ENCODE measurements at regions not wholly inside any gene's neighbourhood (a gene's known extent, or its start where the extent isn't known, plus 50 kb on each side); places are given as distances from the start of the nearest gene placed in this dataset.

- TF ChIP-seq, protein P1, sequence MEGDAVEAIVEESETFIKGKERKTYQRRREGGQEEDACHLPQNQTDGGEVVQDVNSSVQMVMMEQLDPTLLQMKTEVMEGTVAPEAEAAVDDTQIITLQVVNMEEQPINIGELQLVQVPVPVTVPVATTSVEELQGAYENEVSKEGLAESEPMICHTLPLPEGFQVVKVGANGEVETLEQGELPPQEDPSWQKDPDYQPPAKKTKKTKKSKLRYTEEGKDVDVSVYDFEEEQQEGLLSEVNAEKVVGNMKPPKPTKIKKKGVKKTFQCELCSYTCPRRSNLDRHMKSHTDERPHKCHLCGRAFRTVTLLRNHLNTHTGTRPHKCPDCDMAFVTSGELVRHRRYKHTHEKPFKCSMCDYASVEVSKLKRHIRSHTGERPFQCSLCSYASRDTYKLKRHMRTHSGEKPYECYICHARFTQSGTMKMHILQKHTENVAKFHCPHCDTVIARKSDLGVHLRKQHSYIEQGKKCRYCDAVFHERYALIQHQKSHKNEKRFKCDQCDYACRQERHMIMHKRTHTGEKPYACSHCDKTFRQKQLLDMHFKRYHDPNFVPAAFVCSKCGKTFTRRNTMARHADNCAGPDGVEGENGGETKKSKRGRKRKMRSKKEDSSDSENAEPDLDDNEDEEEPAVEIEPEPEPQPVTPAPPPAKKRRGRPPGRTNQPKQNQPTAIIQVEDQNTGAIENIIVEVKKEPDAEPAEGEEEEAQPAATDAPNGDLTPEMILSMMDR (conservative IDR thresholded peaks at IDR 0.05): no peak
- Mint-ChIP-seq H3K36me3 (ENCODE audit: low read depth) (no peaks in the 10 kb centered on the region), H3K27ac (ENCODE audit: unreplicated experiment) (no peak overlapping the region), H3K4me3 (no peak overlapping the region), H3K9me3 (peaks cover 2% of the 10 kb centered on the region), H3K4me1 (no peaks in the 10 kb centered on the region), H3K27me3 (ENCODE audit: low read depth) (no peaks in the 10 kb centered on the region)
- DNase-seq (ENCODE audit: low read depth, low spot score): no peak
These were observed 233.5 kb downstream of the MRPS30 start for GRCh38 chr5:45042283-45042682.

DNA sequence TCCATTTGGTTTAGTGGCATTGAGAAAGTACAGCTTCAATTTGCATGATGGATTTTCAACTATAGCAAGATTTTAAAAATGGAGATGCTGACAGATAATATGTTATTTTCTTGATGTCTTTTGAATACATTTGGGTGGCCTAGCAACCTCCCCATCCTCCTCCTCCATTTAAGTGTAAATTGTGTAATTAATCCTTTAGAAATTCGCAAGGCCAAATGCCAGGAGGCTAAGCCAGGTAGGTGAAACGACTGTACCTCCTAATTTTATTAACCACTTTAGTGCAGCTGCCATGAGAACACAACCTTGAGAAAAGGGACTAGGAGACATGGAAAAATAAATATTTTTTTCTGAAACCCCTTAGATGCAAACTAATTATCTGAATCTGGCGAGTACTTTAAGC, 248.8 kb downstream of the MRPS30 start:
- no peaks in the 10 kb centered on the region for H3K36me3 Mint-ChIP-seq (ENCODE audit: low read depth)
- H3K27me3 Mint-ChIP-seq (ENCODE audit: low read depth): no peaks in the 10 kb centered on the region
- no peak overlapping the region for H3K27ac Mint-ChIP-seq (ENCODE audit: unreplicated experiment)
- H3K9me3 Mint-ChIP-seq: no peaks in the 10 kb centered on the region
- H3K4me3 Mint-ChIP-seq: no peak overlapping the region
- no peaks in the 10 kb centered on the region for H3K4me1 Mint-ChIP-seq
- no peak for DNase-seq (ENCODE audit: low read depth, low spot score)
- TF ChIP-seq, protein P1 (conservative IDR thresholded peaks at IDR 0.05): no peak

DNA sequence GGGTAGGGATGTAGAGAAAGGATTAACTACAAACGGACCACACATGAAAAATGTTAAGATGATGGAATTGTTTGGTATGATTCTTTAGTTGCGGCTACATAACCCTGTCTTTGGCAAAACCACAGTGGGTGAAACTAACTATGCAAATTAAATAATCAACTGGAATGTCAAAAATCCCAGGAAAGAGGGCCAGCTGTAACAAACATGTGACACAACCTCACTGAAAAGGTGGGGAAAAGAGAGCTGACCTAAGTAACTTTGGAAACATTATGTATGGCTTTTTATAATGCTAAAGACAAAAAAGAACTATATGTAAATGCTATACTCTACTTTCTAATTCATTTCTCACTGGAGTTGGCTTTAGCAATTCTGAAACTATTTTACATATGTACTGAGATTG, 252.0 kb downstream of the MRPS30 start:
- Mint-ChIP-seq H3K27me3 (ENCODE audit: low read depth) (no peaks in the 10 kb centered on the region), H3K4me1 (no peaks in the 10 kb centered on the region), H3K36me3 (ENCODE audit: low read depth) (no peaks in the 10 kb centered on the region), H3K27ac (ENCODE audit: unreplicated experiment) (no peak overlapping the region), H3K4me3 (no peak overlapping the region), H3K9me3 (no peaks in the 10 kb centered on the region)
- no peak for DNase-seq (ENCODE audit: low read depth, low spot score)
- TF ChIP-seq, protein P1 (conservative IDR thresholded peaks at IDR 0.05): no peak

- H3K4me3 Mint-ChIP-seq: no peak overlapping the region
- no peaks in the 10 kb centered on the region for H3K4me1 Mint-ChIP-seq
- H3K27me3 Mint-ChIP-seq (ENCODE audit: low read depth): no peaks in the 10 kb centered on the region
- H3K27ac Mint-ChIP-seq (ENCODE audit: unreplicated experiment): no peak overlapping the region
- no peaks in the 10 kb centered on the region for H3K36me3 Mint-ChIP-seq (ENCODE audit: low read depth)
- DNase-seq (ENCODE audit: low read depth, low spot score): no peak
- H3K9me3 Mint-ChIP-seq: no peaks in the 10 kb centered on the region
- TF ChIP-seq, protein P1 (conservative IDR thresholded peaks at IDR 0.05): no peak
These were observed 253.3 kb downstream of the MRPS30 start for GRCh38 chr5:45062044-45062443.

- no peaks in the 10 kb centered on the region for H3K9me3 Mint-ChIP-seq
- no peak for DNase-seq (ENCODE audit: low read depth, low spot score)
- no peaks in the 10 kb centered on the region for H3K36me3 Mint-ChIP-seq (ENCODE audit: low read depth)
- no peak overlapping the region for H3K4me3 Mint-ChIP-seq
- no peak overlapping the region for H3K27ac Mint-ChIP-seq (ENCODE audit: unreplicated experiment)
- H3K27me3 Mint-ChIP-seq (ENCODE audit: low read depth): no peaks in the 10 kb centered on the region
- H3K4me1 Mint-ChIP-seq: no peaks in the 10 kb centered on the region
- TF ChIP-seq, protein P1 (conservative IDR thresholded peaks at IDR 0.05): no peak
These were observed 272.3 kb downstream of the MRPS30 start for GRCh38 chr5:45081082-45081481.

DNA sequence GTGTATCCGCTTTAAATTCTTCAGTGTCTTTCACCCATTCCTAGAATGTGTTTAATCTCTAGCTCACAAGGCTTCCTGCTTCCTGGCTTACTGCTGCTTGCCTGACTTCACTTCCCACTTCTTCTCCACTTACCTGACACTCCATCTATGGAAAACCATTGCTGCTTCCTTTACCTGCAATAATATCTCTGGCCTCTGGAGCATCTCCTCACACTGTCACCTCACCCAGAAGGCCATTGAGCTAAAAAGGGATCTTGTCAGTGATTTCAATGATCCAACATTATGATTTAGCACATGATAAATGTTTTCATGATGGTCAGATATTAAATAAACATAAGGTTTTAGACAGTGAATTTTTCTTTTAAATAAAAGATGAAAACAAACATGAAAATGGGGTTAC, 281.1 kb downstream of the MRPS30 start:
- no peaks in the 10 kb centered on the region for H3K9me3 Mint-ChIP-seq
- no peaks in the 10 kb centered on the region for H3K27me3 Mint-ChIP-seq (ENCODE audit: low read depth)
- TF ChIP-seq, protein P1 (conservative IDR thresholded peaks at IDR 0.05): no peak
- no peaks in the 10 kb centered on the region for H3K4me1 Mint-ChIP-seq
- H3K36me3 Mint-ChIP-seq (ENCODE audit: low read depth): no peaks in the 10 kb centered on the region
- H3K4me3 Mint-ChIP-seq: no peak overlapping the region
- no peak for DNase-seq (ENCODE audit: low read depth, low spot score)
- H3K27ac Mint-ChIP-seq (ENCODE audit: unreplicated experiment): no peak overlapping the region
